Activated CD8-positive, alpha-beta T cell treated with anti-CD3 and anti-CD28 coated beads for 36 hours (primary cell): ENCODE measurements at regions not wholly inside any gene's neighbourhood (a gene's known extent, or its start where the extent isn't known, plus 50 kb on each side); places are given as distances from the start of the nearest gene placed in this dataset.

Experiments
- ATAC-seq: fragments of 200-7000 bp; cut with Tn5 transposase; one replicate; pipeline ENCODE4 v1.10.0; 2021; ENCODE audit warnings: mild to moderate bottlenecking, moderate library complexity
- CTCF ChIA-PET: fragments of 350-600 bp; sonication (Branson Sonifier 250); formaldehyde crosslinking; loops from one replicate; lab custom pipeline; 2021; ENCODE audit warnings: antibody characterized with exemption; lab: Charles Lee
- POLR2A ChIA-PET: fragments of 350-600 bp; sonication (Branson Sonifier 250); formaldehyde crosslinking; loops from one replicate; lab custom pipeline; 2021; ENCODE audit warnings: antibody characterized with exemption; lab: Charles Lee
- DNase-seq: peaks from one replicate; pipeline ENCODE4 v3.0.0-alpha.2; 2020
- H3K27ac Mint-ChIP-seq: one replicate; pipeline ENCODE4 v1.8.0; 2021; ENCODE audit warnings: mild to moderate bottlenecking, mixed read lengths
- H3K27me3 Mint-ChIP-seq: one replicate; pipeline ENCODE4 v1.8.0; 2021; ENCODE audit warnings: mixed read lengths
- H3K36me3 Mint-ChIP-seq: one replicate; pipeline ENCODE4 v1.8.0; 2021; ENCODE audit warnings: low read depth, mixed read lengths
- H3K4me1 Mint-ChIP-seq: one replicate; pipeline ENCODE4 v1.8.0; 2021; ENCODE audit warnings: low read depth, mixed read lengths
- H3K4me3 Mint-ChIP-seq: one replicate; pipeline ENCODE4 v1.8.0; 2021; ENCODE audit warnings: mild to moderate bottlenecking, moderate library complexity, mixed read lengths
- H3K9me3 Mint-ChIP-seq: one replicate; pipeline ENCODE4 v1.8.0; 2021; ENCODE audit warnings: mixed read lengths
- intact Hi-C: fragments of 100-400 bp; cut with micrococcal nuclease; formaldehyde crosslinking; loops from one replicate; pipeline ENCODE4 v1.10.0; 2022
- TF ChIP-seq, protein P1 (sequence below): fragments of 200-600 bp; IDR thresholded peaks from one replicate; pipeline ENCODE4 v1.8.0; 2022; ENCODE audit warnings: antibody characterized with exemption, mild to moderate bottlenecking

DNA sequence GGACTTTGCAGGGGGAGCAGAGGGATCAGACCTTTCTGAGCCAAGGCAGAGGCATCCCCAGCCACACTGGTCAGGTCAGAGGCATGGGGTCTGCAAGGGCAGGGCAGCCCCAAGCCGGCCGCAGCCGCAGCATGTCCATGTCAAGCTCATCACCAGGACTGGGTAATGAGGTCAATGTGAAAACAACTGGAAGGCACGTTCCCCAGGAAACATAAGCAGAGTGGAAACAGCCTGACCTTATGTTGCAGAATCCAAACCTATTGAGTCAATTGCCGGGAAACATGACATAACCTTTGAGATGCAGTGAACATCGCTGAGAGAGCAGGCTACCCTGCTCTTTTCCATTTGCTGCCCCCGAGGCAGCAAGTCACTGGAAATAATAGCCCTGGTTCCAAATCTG, 315.1 kb upstream of the IGF1R start:
- Mint-ChIP-seq H3K27me3 (no peaks in the 10 kb centered on the region), H3K36me3 (no peaks in the 10 kb centered on the region), H3K4me1 (no peaks in the 10 kb centered on the region), H3K4me3 (no peak overlapping the region), H3K27ac (no peak overlapping the region), H3K9me3 (no peaks in the 10 kb centered on the region)
- no peak for ATAC-seq
- ChIA-PET CTCF (interaction anchor here (1.7 to 2.8 kb wide), 2 partner anchors 22 to 89 kb away, joined by 8 to 11 read pairs; no protein-coding TSS in a partner anchor), POLR2A (no interaction called here)
- TF ChIP-seq, protein P1, sequence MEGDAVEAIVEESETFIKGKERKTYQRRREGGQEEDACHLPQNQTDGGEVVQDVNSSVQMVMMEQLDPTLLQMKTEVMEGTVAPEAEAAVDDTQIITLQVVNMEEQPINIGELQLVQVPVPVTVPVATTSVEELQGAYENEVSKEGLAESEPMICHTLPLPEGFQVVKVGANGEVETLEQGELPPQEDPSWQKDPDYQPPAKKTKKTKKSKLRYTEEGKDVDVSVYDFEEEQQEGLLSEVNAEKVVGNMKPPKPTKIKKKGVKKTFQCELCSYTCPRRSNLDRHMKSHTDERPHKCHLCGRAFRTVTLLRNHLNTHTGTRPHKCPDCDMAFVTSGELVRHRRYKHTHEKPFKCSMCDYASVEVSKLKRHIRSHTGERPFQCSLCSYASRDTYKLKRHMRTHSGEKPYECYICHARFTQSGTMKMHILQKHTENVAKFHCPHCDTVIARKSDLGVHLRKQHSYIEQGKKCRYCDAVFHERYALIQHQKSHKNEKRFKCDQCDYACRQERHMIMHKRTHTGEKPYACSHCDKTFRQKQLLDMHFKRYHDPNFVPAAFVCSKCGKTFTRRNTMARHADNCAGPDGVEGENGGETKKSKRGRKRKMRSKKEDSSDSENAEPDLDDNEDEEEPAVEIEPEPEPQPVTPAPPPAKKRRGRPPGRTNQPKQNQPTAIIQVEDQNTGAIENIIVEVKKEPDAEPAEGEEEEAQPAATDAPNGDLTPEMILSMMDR = no peak
- intact Hi-C loops = no loop called here
- no peak for DNase-seq

DNA sequence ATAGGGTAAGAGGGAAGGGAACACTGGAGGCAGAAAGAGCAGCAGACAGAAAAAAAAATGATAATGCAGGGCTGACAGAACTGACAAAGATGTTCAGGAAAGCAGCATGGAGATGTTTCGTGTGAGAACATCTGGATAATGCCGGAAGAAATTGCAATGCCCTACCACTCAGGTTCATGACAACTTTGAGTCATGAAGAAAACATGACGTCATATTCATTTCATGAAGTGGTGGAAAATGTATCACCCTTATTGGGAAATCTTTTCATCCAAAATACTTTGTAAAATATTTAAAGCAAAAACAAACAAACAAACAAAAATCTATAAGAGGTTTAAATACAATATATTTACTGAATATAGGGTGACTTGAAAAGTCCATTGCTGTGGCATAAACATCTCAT, 305.4 kb upstream of the IGF1R start:
- DNase-seq = no peak
- TF ChIP-seq, protein P1 = no peak
- Mint-ChIP-seq H3K4me1 (no peaks in the 10 kb centered on the region), H3K9me3 (no peaks in the 10 kb centered on the region), H3K27me3 (peaks cover 2% of the 10 kb centered on the region), H3K4me3 (no peak overlapping the region), H3K27ac (no peak overlapping the region), H3K36me3 (no peaks in the 10 kb centered on the region)
- no peak for ATAC-seq
- intact Hi-C loops = no loop called here
- ChIA-PET POLR2A (no interaction called here), CTCF (no interaction called here)

DNA sequence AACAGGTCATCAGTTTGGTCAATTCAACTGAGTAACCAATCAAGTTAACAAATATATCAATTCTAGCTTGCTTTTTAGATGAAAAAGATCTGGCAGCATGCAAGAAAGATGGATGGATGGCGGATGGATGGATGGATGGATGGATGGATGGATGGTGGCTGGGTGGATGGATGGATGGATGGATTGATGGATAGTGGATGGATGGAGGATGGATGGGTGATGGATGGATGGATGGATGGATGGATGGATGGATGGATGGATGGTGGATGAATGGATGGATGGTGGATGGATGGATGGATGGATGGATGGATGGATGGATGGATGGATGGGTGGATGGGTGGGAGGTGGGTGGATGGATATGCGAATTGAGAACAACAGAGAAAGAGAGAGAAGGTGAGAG, 303.7 kb upstream of the IGF1R start:
- TF ChIP-seq, protein P1 = no peak
- no peak for ATAC-seq
- POLR2A ChIA-PET = interaction anchor here (1.1 kb wide), 1 partner anchor 9 kb away, joined by 3 read pairs; no protein-coding TSS in a partner anchor
- no peak for DNase-seq
- H3K27ac Mint-ChIP-seq = no peak overlapping the region
- CTCF ChIA-PET = interaction anchor here (1.0 kb wide), 1 partner anchor 83 kb away, joined by 5 read pairs; no protein-coding TSS in a partner anchor
- peaks cover 3% of the 10 kb centered on the region for H3K27me3 Mint-ChIP-seq
- no peak overlapping the region for H3K4me3 Mint-ChIP-seq
- H3K9me3 Mint-ChIP-seq = no peaks in the 10 kb centered on the region
- intact Hi-C loops = no loop called here
- H3K36me3 Mint-ChIP-seq = no peaks in the 10 kb centered on the region
- H3K4me1 Mint-ChIP-seq = no peaks in the 10 kb centered on the region

DNA sequence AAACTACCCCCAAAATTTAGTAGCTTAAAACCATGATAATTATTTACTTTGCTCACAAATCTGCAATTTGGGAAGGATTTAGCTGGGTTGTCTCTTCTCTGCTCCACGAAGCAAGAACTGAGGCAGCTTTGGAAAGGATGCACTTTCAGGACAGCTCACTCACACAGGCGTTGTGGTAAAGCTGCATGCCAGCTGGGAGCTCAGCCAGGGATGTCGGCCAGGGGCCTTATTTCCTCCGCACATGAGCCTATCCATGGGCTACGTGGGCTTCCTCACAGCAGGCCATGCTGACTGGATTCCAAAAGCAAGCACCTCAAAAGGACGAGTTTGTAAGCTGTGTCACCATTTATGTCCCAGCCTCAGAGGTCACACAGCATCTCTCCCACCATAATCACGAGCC, 301.3 kb upstream of the IGF1R start:
- intact Hi-C loops = no loop called here
- no peak overlapping the region for H3K27ac Mint-ChIP-seq
- no peaks in the 10 kb centered on the region for H3K4me1 Mint-ChIP-seq
- no peaks in the 10 kb centered on the region for H3K36me3 Mint-ChIP-seq
- ChIA-PET POLR2A (no interaction called here), CTCF (interaction anchor here (1.6 kb wide), 1 partner anchor 81 kb away, joined by 8 read pairs; no protein-coding TSS in a partner anchor)
- no peak for ATAC-seq
- TF ChIP-seq, protein P1 = no peak
- no peaks in the 10 kb centered on the region for H3K9me3 Mint-ChIP-seq
- peaks cover 3% of the 10 kb centered on the region for H3K27me3 Mint-ChIP-seq
- no peak for DNase-seq
- no peak overlapping the region for H3K4me3 Mint-ChIP-seq

DNA sequence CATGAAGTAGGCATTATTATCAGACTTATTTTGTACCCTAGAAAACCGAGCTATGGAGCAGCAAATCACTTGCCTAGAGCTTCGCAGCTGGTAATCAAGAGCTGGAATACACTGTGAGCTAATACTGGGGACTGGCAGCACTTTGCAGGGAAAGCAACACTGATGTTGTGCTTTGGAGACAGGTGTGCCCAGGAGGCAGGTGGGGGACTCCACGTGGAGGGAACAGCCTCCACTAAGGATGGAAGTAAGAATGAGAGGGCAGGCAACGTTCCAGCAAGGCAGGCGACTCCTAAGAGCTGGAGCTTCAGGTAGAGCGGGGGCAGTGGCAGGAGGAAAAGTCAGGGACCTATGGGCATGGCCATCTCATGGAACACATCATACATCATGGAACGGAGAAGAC, 300.5 kb upstream of the IGF1R start:
- Mint-ChIP-seq H3K36me3 (no peaks in the 10 kb centered on the region), H3K4me1 (no peaks in the 10 kb centered on the region), H3K4me3 (no peak overlapping the region), H3K27ac (no peak overlapping the region), H3K9me3 (no peaks in the 10 kb centered on the region), H3K27me3 (peaks cover 3% of the 10 kb centered on the region)
- TF ChIP-seq, protein P1 = no peak
- no peak for DNase-seq
- ChIA-PET CTCF (no interaction called here), POLR2A (no interaction called here)
- no peak for ATAC-seq
- intact Hi-C loops = no loop called here
